ENCODE measurements at regions not wholly inside any gene's neighbourhood (a gene's known extent, or its start where the extent isn't known, plus 50 kb on each side); places are given as distances from the start of the nearest gene placed in this dataset.

- 61% methylated on average over 2 of the region's 2 CpGs for WGBS
- Histone ChIP-seq H3K4me1 (replicated peaks) (no peaks in the 10 kb centered on the region), H3K36me3 (no peaks in the 10 kb centered on the region), H3K27me3 (replicated peaks; ENCODE audit: insufficient read depth) (no peaks in the 10 kb centered on the region), H3K4me3 (no peak overlapping the region), H3K9me3 (no peaks in the 10 kb centered on the region), H3K27ac (no peak overlapping the region)
- no peak for DNase-seq (ENCODE audit: low spot score)
- no peak for TF ChIP-seq CTCF (IDR thresholded peaks at IDR 0.05)
- TF ChIP-seq POLR2A (IDR thresholded peaks at IDR 0.05): no peak
- no peak for TF ChIP-seq POLR2AphosphoS5 (IDR thresholded peaks at IDR 0.05)
- intact Hi-C loops (cut with DNase I): no loop called here
Observed at GRCh38 chrX:138411048-138411447, 300.5 kb downstream of the FGF13 start.

Small RNA genes in the stretch of these regions (small RNA-seq; reads per million reads assigned to genes)
- gene RN7SKP31 (0 reads per million in 2 donors), gene RNU6-985P (0 reads per million in 2 donors)

Data from prostate gland (tissue), 2 donors.